MM.1S (cell line): ENCODE measurements at regions not wholly inside any gene's neighbourhood (a gene's known extent, or its start where the extent isn't known, plus 50 kb on each side); places are given as distances from the start of the nearest gene placed in this dataset.

ENCODE experiments used
- DNase-seq: peaks from one replicate; pipeline ENCODE4 v3.0.0-alpha.2; 2015
- H2AFZ ChIP-seq: fragments of 300-600 bp; sonication (generic); 2 replicates; pipeline ENCODE4 v1.6.0; 2016; ENCODE audit warnings: antibody characterized with exemption, low read length
- H3F3A ChIP-seq: fragments of 300-600 bp; sonication (generic); 2 replicates; pipeline ENCODE4 v1.6.1; 2016; ENCODE audit warnings: mild to moderate bottlenecking, antibody characterized with exemption, low read length, moderate library complexity, mixed read lengths; ENCODE audit not compliant: insufficient read depth
- H3K27ac ChIP-seq: fragments of 300-600 bp; sonication (generic); 2 replicates; pipeline ENCODE4 v1.5.1; 2016; ENCODE audit warnings: mild to moderate bottlenecking, low read length
- H3K27me3 ChIP-seq: fragments of 300-600 bp; sonication (generic); replicated peaks from 2 replicates; pipeline ENCODE4 v1.6.0; 2016; ENCODE audit warnings: low read length; ENCODE audit not compliant: insufficient read depth
- H3K36me3 ChIP-seq: fragments of 300-600 bp; sonication (generic); replicated peaks from 2 replicates; pipeline ENCODE4 v1.6.1; 2016; ENCODE audit warnings: mild to moderate bottlenecking, low read length, mixed read lengths; ENCODE audit not compliant: insufficient read depth
- H3K4me1 ChIP-seq: fragments of 300-600 bp; sonication (generic); 2 replicates; pipeline ENCODE4 v1.6.1; 2016; ENCODE audit warnings: low read length, mixed read lengths
- H3K4me2 ChIP-seq: fragments of 300-600 bp; sonication (generic); 2 replicates; pipeline ENCODE4 v1.6.0; 2016; ENCODE audit warnings: low read depth, low read length
- H3K4me3 ChIP-seq: fragments of 300-600 bp; sonication (generic); 2 replicates; pipeline ENCODE4 v1.5.1; 2016; ENCODE audit warnings: low read length, mixed read lengths
- H3K79me2 ChIP-seq: fragments of 300-600 bp; sonication (generic); 2 replicates; pipeline ENCODE4 v1.6.1; 2016; ENCODE audit warnings: mixed run types, low read length, mixed read lengths
- H3K9ac ChIP-seq: fragments of 300-600 bp; sonication (generic); 2 replicates; pipeline ENCODE4 v1.6.1; 2016; ENCODE audit warnings: low read length, mixed read lengths
- H3K9me2 ChIP-seq: fragments of 300-600 bp; sonication (generic); replicated peaks from 2 replicates; pipeline ENCODE4 v1.6.1; 2016; ENCODE audit warnings: mild to moderate bottlenecking, low read length, mixed read lengths; ENCODE audit not compliant: insufficient read depth
- H3K9me3 ChIP-seq: fragments of 300-600 bp; sonication (generic); replicated peaks from 2 replicates; pipeline ENCODE4 v1.6.1; 2016; ENCODE audit warnings: mild to moderate bottlenecking, low read length, mixed read lengths; ENCODE audit not compliant: insufficient read depth
- H4K20me1 ChIP-seq: fragments of 300-600 bp; sonication (generic); 2 replicates; pipeline ENCODE4 v1.6.1; 2016; ENCODE audit warnings: mild to moderate bottlenecking, low read length, moderate library complexity, mixed read lengths; ENCODE audit not compliant: insufficient read depth
- EZH2 ChIP-seq: fragments of 300-600 bp; sonication (generic); optimal IDR thresholded peaks from 2 replicates; pipeline ENCODE3; 2017; ENCODE audit warnings: low read depth, mild to moderate bottlenecking, antibody characterized with exemption, low read length, mixed read lengths
- EZH2phosphoT487 ChIP-seq: fragments of 300-600 bp; sonication (generic); IDR thresholded peaks from 2 replicates; pipeline ENCODE4 v1.6.1; 2018; ENCODE audit warnings: antibody characterized with exemption, low read length
- TF ChIP-seq, protein P1 (sequence below): fragments of 300-600 bp; sonication (generic); IDR thresholded peaks from 2 replicates; pipeline ENCODE4 v1.5.1; 2016; ENCODE audit warnings: antibody characterized with exemption, low read length, mixed read lengths

DNA sequence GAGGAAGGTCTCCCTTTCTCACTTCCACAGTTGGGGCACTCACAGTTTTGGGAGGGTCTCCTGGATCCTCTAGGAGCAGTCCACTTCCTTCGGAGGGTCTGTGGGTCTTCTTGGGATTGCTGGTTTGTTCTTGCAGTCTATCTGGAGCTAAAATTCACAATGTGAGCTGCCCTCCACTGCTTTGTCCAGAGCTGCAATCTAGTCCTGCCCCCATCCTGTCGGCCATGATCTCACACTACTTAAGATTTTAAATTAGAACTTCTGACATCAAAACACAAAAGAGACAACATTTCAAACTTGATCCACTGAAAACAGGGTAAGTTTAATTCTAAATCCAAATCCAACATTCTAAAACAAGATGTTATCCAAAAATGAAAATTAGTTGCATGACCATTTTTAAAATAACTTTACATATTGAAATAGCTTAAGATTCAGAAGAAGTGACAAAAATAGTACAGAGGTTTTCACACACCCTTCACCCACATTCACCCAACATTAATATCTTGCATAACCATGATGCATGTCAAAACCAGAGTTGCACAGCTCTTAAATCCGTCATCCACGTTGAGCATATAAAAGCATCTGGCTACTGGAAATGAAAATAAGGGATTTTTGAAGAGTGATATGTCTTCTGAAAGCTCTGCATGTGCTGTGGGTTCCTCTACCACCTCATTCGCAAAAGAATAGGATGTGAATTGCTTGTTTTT is 113.7 kb upstream of the EPB41L4A start:
- H3F3A ChIP-seq, result no peaks in the 10 kb centered on the region
- no peaks in the 10 kb centered on the region for H3K9me2 ChIP-seq
- no peak overlapping the region for H3K4me2 ChIP-seq
- H3K4me3 ChIP-seq, result no peak overlapping the region
- H3K27me3 ChIP-seq, result no peaks in the 10 kb centered on the region
- no peaks in the 10 kb centered on the region for H4K20me1 ChIP-seq
- no peak overlapping the region for H3K9ac ChIP-seq
- H3K9me3 ChIP-seq, result no peaks in the 10 kb centered on the region
- H2AFZ ChIP-seq, result no peak overlapping the region
- no peak for DNase-seq
- no peaks in the 10 kb centered on the region for H3K36me3 ChIP-seq
- H3K4me1 ChIP-seq, result no peaks in the 10 kb centered on the region
- H3K79me2 ChIP-seq, result no peaks in the 10 kb centered on the region
- TF ChIP-seq, protein P1, sequence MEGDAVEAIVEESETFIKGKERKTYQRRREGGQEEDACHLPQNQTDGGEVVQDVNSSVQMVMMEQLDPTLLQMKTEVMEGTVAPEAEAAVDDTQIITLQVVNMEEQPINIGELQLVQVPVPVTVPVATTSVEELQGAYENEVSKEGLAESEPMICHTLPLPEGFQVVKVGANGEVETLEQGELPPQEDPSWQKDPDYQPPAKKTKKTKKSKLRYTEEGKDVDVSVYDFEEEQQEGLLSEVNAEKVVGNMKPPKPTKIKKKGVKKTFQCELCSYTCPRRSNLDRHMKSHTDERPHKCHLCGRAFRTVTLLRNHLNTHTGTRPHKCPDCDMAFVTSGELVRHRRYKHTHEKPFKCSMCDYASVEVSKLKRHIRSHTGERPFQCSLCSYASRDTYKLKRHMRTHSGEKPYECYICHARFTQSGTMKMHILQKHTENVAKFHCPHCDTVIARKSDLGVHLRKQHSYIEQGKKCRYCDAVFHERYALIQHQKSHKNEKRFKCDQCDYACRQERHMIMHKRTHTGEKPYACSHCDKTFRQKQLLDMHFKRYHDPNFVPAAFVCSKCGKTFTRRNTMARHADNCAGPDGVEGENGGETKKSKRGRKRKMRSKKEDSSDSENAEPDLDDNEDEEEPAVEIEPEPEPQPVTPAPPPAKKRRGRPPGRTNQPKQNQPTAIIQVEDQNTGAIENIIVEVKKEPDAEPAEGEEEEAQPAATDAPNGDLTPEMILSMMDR, result no peak
- TF ChIP-seq EZH2 (no peak), EZH2phosphoT487 (no peak)
- H3K27ac ChIP-seq, result no peak overlapping the region

DNA sequence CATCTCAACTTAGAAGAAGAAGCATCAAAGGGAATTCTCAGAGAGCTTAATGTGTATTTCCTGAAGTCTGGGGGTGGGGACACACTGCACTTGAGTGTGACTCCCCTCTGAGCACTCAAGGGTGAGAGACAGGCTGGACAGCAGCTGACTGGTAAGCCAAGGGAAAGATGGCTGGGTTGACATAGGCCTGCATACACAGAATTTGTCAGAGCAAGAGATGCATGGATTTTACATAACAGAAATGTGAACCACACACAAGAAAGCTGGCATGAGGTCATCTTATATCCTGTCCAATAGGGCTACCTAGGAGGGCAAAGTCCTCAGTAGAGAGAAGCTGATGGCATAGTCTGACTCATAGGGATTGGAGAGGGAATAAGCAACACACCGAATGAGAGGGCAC is 114.3 kb upstream of the EPB41L4A start:
- H4K20me1 ChIP-seq, result no peaks in the 10 kb centered on the region
- no peaks in the 10 kb centered on the region for H3K27me3 ChIP-seq
- no peaks in the 10 kb centered on the region for H3F3A ChIP-seq
- no peaks in the 10 kb centered on the region for H3K36me3 ChIP-seq
- no peak overlapping the region for H3K4me2 ChIP-seq
- H2AFZ ChIP-seq, result no peak overlapping the region
- no peak overlapping the region for H3K27ac ChIP-seq
- no peaks in the 10 kb centered on the region for H3K9me2 ChIP-seq
- no peaks in the 10 kb centered on the region for H3K9me3 ChIP-seq
- no peak for DNase-seq
- no peak overlapping the region for H3K4me3 ChIP-seq
- H3K9ac ChIP-seq, result no peak overlapping the region
- no peaks in the 10 kb centered on the region for H3K4me1 ChIP-seq
- no peaks in the 10 kb centered on the region for H3K79me2 ChIP-seq
- TF ChIP-seq EZH2 (no peak), EZH2phosphoT487 (no peak)
- TF ChIP-seq, protein P1, result no peak

DNA sequence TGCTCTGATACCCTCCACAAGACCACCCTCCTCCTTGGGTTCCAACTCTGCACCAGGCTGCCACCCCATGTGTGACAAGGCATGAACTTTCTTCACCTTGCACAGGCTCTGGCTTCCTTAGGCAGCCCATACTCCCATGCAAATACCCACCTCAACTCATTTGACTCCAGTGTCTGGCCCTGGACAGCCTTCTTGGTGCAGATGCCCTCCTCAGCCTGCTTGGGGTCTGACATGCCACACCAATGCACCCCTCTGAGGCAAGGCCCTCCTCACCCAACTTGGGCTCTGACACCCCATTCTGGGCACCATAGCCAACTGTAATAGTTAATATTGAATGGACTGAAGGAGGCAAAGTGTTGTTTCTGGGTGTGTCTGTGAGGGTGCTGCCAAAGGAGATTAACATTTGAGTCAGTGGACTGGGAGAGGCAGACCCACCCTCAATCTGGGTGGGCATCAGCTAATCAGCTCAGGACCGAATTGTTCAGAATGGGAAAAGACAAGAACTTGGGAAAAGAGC is 115.0 kb upstream of the EPB41L4A start:
- TF ChIP-seq, protein P1, result no peak
- no peak for TF ChIP-seq EZH2phosphoT487
- no peak for TF ChIP-seq EZH2
- Histone ChIP-seq H3K27ac (no peak overlapping the region), H3K4me3 (no peak overlapping the region), H3K36me3 (no peaks in the 10 kb centered on the region), H3K4me1 (no peaks in the 10 kb centered on the region), H3K27me3 (no peaks in the 10 kb centered on the region), H3K9me2 (no peaks in the 10 kb centered on the region), H4K20me1 (no peaks in the 10 kb centered on the region), H3K4me2 (no peak overlapping the region), H3K79me2 (no peaks in the 10 kb centered on the region), H3K9ac (no peak overlapping the region), H3F3A (no peaks in the 10 kb centered on the region), H3K9me3 (no peaks in the 10 kb centered on the region), H2AFZ (no peak overlapping the region)
- DNase-seq, result no peak
